IMR-90 (cell line): ENCODE measurements at regions not wholly inside any gene's neighbourhood (a gene's known extent, or its start where the extent isn't known, plus 50 kb on each side); places are given as distances from the start of the nearest gene placed in this dataset.

Experiments
- ATAC-seq: fragments of 200-7000 bp; cut with Tn5 transposase; 2 replicates; pipeline ENCODE4 v1.9.1; 2020; ENCODE audit warnings: low read depth, mild to moderate bottlenecking, moderate library complexity
- BruUV-seq: library from RNA; stranded (reverse); fragments of 400-500 nt; replicated peaks from 2 replicates; lab custom pipeline; 2021; lab: Mats Ljungman, UMichigan
- CTCF ChIA-PET: fragments of 300-600 bp; formaldehyde crosslinking; extraction: SDS; loops from one replicate; lab custom pipeline; 2021; ENCODE audit warnings: antibody characterized with exemption; lab: Yijun Ruan, JAX
- POLR2A ChIA-PET: fragments of 300-600 bp; sonication (Branson Sonifier 250); formaldehyde crosslinking; loops from one replicate; lab custom pipeline; 2022; ENCODE audit warnings: antibody characterized with exemption; ENCODE audit not compliant: unreplicated experiment; lab: Charles Lee
- DNase-seq: peaks from one replicate; pipeline ENCODE4 v3.0.0; 2013
- H2AFZ ChIP-seq: replicated peaks from 2 replicates; pipeline ENCODE3; 2013; ENCODE audit warnings: low read length, mild to moderate bottlenecking; ENCODE audit not compliant: poor library complexity
- H2AK5ac ChIP-seq: 2 replicates; pipeline ENCODE4 v1.6.1; 2013; ENCODE audit warnings: low read depth, low read length, inconsistent platforms
- H2AK9ac ChIP-seq: replicated peaks from 2 replicates; pipeline ENCODE3; 2013; ENCODE audit warnings: mild to moderate bottlenecking, low read depth, low read length, moderate library complexity; ENCODE audit not compliant: poor library complexity
- H2BK120ac ChIP-seq: 2 replicates; pipeline ENCODE4 v1.6.1; 2013; ENCODE audit warnings: low read depth, low read length, inconsistent platforms
- H2BK15ac ChIP-seq: 3 replicates; pipeline ENCODE4 v1.6.1; 2013; ENCODE audit warnings: low read depth, low read length, inconsistent platforms
- H2BK20ac ChIP-seq: 2 replicates; pipeline ENCODE4 v1.6.1; 2013; ENCODE audit warnings: low read depth, mild to moderate bottlenecking, inconsistent platforms, low read length, moderate library complexity
- H2BK5ac ChIP-seq: 2 replicates; pipeline ENCODE4 v1.6.1; 2013; ENCODE audit warnings: mild to moderate bottlenecking, low read depth, low read length, inconsistent platforms; ENCODE audit not compliant: poor library complexity, severe bottlenecking
- H3K14ac ChIP-seq: replicated peaks from 2 replicates; pipeline ENCODE4 v1.6.1; 2013; ENCODE audit warnings: low read depth, low read length, inconsistent platforms
- H3K18ac ChIP-seq: 2 replicates; pipeline ENCODE4 v1.6.1; 2013; ENCODE audit warnings: low read depth, low read length, control low read depth
- H3K23ac ChIP-seq: 2 replicates; pipeline ENCODE4 v1.6.1; 2013; ENCODE audit warnings: low read depth, low read length, inconsistent platforms
- H3K27ac ChIP-seq: 2 replicates; pipeline ENCODE4 v1.5.1; 2013; ENCODE audit warnings: mild to moderate bottlenecking, control low read depth, low read length; ENCODE audit not compliant: insufficient read depth
- H3K27me3 ChIP-seq: 2 replicates; pipeline ENCODE4 v1.6.1; 2013; ENCODE audit warnings: low read length; ENCODE audit not compliant: control insufficient read depth, insufficient read depth
- H3K36me3 ChIP-seq: 2 replicates; pipeline ENCODE4 v1.6.1; 2013; ENCODE audit warnings: low read length, mixed read lengths; ENCODE audit not compliant: control insufficient read depth, insufficient read depth
- H3K4ac ChIP-seq: 2 replicates; pipeline ENCODE4 v1.6.1; 2013; ENCODE audit warnings: low read depth, low read length, inconsistent platforms
- H3K4me1 ChIP-seq: 2 replicates; pipeline ENCODE4 v1.6.1; 2013; ENCODE audit warnings: low read length, mixed read lengths; ENCODE audit not compliant: control insufficient read depth, insufficient read depth
- H3K4me2 ChIP-seq: 2 replicates; pipeline ENCODE4 v1.6.1; 2013; ENCODE audit warnings: low read depth, mild to moderate bottlenecking, control low read depth, low read length, moderate library complexity
- H3K4me3 ChIP-seq: 2 replicates; pipeline ENCODE4 v1.5.1; 2013; ENCODE audit warnings: low read depth, mild to moderate bottlenecking, control low read depth, low read length, moderate library complexity; ENCODE audit not compliant: insufficient read depth
- H3K56ac ChIP-seq: 2 replicates; pipeline ENCODE4 v1.6.1; 2013; ENCODE audit warnings: low read length, inconsistent platforms; ENCODE audit not compliant: insufficient read depth; ENCODE audit errors: extremely low read depth
- H3K79me1 ChIP-seq, 2 experiments: 2 replicates each; pipeline ENCODE4 v1.6.1; 2013; ENCODE audit warnings: low read length in 2 of 2, inconsistent platforms in 1 of 2, low read depth in 1 of 2
- H3K9ac ChIP-seq: 2 replicates; pipeline ENCODE4 v1.6.1; 2013; ENCODE audit warnings: low read depth, low read length, control low read depth
- H3K9me1 ChIP-seq: 2 replicates; pipeline ENCODE4 v1.6.1; 2013; ENCODE audit warnings: low read length, inconsistent platforms; ENCODE audit not compliant: insufficient read depth
- H3K9me3 ChIP-seq: 2 replicates; pipeline ENCODE4 v1.6.1; 2013; ENCODE audit warnings: low read length; ENCODE audit not compliant: control insufficient read depth, insufficient read depth
- H4K20me1 ChIP-seq: 2 replicates; pipeline ENCODE4 v1.6.1; 2013; ENCODE audit warnings: low read length, inconsistent platforms; ENCODE audit not compliant: insufficient read depth
- H4K5ac ChIP-seq: 2 replicates; pipeline ENCODE4 v1.6.1; 2013; ENCODE audit warnings: mild to moderate bottlenecking, low read depth, low read length, control low read depth
- H4K8ac ChIP-seq, 2 experiments: 2 replicates each; pipeline ENCODE4 v1.6.1; 2013; ENCODE audit warnings: low read depth in 2 of 2, low read length in 2 of 2, control low read depth in 1 of 2, inconsistent platforms in 1 of 2
- H4K91ac ChIP-seq: 2 replicates; pipeline ENCODE4 v1.6.1; 2013; ENCODE audit warnings: low read depth, low read length, inconsistent platforms; ENCODE audit not compliant: insufficient read depth
- BHLHE40 ChIP-seq: fragments of 150-350 bp; IDR thresholded peaks from 2 replicates; pipeline ENCODE4 v1.6.1; 2016; ENCODE audit warnings: mild to moderate bottlenecking, low read depth, low read length
- CEBPB ChIP-seq: IDR thresholded peaks from 2 replicates; pipeline ENCODE4 v1.6.1; 2012; ENCODE audit warnings: low read depth, low read length, improper control_type of control experiment
- CHD1 ChIP-seq: IDR thresholded peaks from 2 replicates; pipeline ENCODE4 v1.6.1; 2012; ENCODE audit warnings: low read depth, low read length, improper control_type of control experiment
- FOS ChIP-seq: fragments of 150-350 bp; IDR thresholded peaks from 2 replicates; pipeline ENCODE4 v1.6.1; 2016; ENCODE audit warnings: low read depth, low read length
- MAFK ChIP-seq: IDR thresholded peaks from 2 replicates; pipeline ENCODE4 v1.6.1; 2012; ENCODE audit warnings: low read depth, low read length, improper control_type of control experiment
- MAZ ChIP-seq: IDR thresholded peaks from 2 replicates; pipeline ENCODE4 v1.6.1; 2012; ENCODE audit warnings: low read depth, mild to moderate bottlenecking, low read length, improper control_type of control experiment, moderate library complexity, borderline replicate concordance
- MXI1 ChIP-seq: IDR thresholded peaks from 2 replicates; pipeline ENCODE4 v1.6.1; 2012; ENCODE audit warnings: low read depth, mild to moderate bottlenecking, low read length, moderate library complexity, borderline replicate concordance
- NFE2L2 ChIP-seq: fragments of 150-350 bp; IDR thresholded peaks from 2 replicates; pipeline ENCODE4 v1.6.1; 2016; ENCODE audit warnings: low read depth, mild to moderate bottlenecking, low read length
- POLR2A ChIP-seq: IDR thresholded peaks from 2 replicates; pipeline ENCODE4 v1.6.1; 2012; ENCODE audit warnings: mild to moderate bottlenecking, low read depth, low read length
- RAD21 ChIP-seq: IDR thresholded peaks from 2 replicates; pipeline ENCODE4 v1.6.1; 2012; ENCODE audit warnings: low read length, improper control_type of control experiment
- RCOR1 ChIP-seq: IDR thresholded peaks from 2 replicates; pipeline ENCODE4 v1.6.1; 2012; ENCODE audit warnings: mild to moderate bottlenecking, low read length, improper control_type of control experiment; ENCODE audit not compliant: insufficient replicate concordance
- RFX5 ChIP-seq: IDR thresholded peaks from 2 replicates; pipeline ENCODE4 v1.8.0; 2012; ENCODE audit warnings: low read depth, mild to moderate bottlenecking, low read length, moderate library complexity
- SMC3 ChIP-seq: fragments of 150-350 bp; IDR thresholded peaks from 2 replicates; pipeline ENCODE4 v1.6.1; 2016; ENCODE audit warnings: low read depth, mild to moderate bottlenecking, antibody characterized with exemption, low read length, moderate library complexity
- WGBS, 2 experiments: methylation state at CpG; one replicate each; pipeline versions ENCODE4 v1.1.5 to v1.1.7; 2013; ENCODE audit warnings: missing lambda C conversion rate in 2 of 2; ENCODE audit not compliant: insufficient read length in 1 of 2; ENCODE audit errors: extremely low coverage in 2 of 2; 5-methylcytosine and 5-hydroxymethylcytosine counted together
- dilution Hi-C: fragments of 300-500 bp; cut with HindIII; formaldehyde crosslinking; loops from one replicate; pipeline ENCODE4 v1.14.3; 2018; ENCODE audit warnings: low sequenced_read_pairs; ENCODE audit not compliant: unreplicated experiment
- in situ Hi-C: fragments of 300-500 bp; cut with MboI; formaldehyde crosslinking; loops from 3 replicates; pipeline ENCODE4 v1.14.3; 2019; ENCODE audit warnings: low sequenced_read_pairs, inconsistent platforms, mixed read lengths
- intact Hi-C: fragments of 100-400 bp; cut with micrococcal nuclease; formaldehyde crosslinking; loops from 2 replicates; pipeline ENCODE4 v1.10.0; 2022
- TF ChIP-seq, protein P1 (sequence below): fragments of 150-350 bp; IDR thresholded peaks from 2 replicates; pipeline ENCODE4 v1.6.1; 2017; ENCODE audit warnings: mild to moderate bottlenecking, antibody characterized with exemption, low read length, low read depth
- TF ChIP-seq, protein P2 (sequence below): conservative IDR thresholded peaks from 2 replicates; pipeline ENCODE4 v1.5.1; 2012; ENCODE audit warnings: mild to moderate bottlenecking, low read depth, low read length, improper control_type of control experiment
- TF ChIP-seq, protein P3 (sequence below): fragments of 150-350 bp; IDR thresholded peaks from 2 replicates; pipeline ENCODE4 v1.6.1; 2016; ENCODE audit warnings: low read depth, mild to moderate bottlenecking, low read length, moderate library complexity, borderline replicate concordance

DNA sequence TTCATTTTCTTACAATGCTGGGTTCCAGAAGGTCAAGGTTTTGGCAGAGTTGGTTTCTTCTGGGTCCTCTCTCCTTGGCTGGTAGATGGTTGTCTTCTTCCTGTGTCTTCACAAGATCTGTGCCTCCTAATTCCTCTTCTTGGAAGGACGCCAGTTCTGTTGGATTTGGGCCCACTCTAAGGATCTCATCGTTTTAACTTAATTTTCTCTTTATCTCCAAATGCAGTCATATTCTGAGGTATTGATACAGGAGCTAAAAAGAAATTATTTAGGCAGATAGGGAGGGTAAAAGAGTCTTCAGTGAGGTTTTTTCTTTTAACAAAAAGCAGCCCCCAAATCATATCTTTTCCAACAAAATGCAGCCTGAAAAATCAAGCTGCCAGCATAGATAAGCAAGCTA, 998.4 kb downstream of the SOCS6 start:
- Histone ChIP-seq H3K56ac (no peak overlapping the region), H3K36me3 (no peaks in the 10 kb centered on the region), H3K4me2 (no peak overlapping the region), H2BK120ac (no peak overlapping the region), H3K27me3 (no peaks in the 10 kb centered on the region), H4K5ac (no peak overlapping the region), H2AFZ (no peak overlapping the region), H2AK9ac (no peak overlapping the region), H3K4ac (no peak overlapping the region), H4K20me1 (no peaks in the 10 kb centered on the region), H3K23ac (no peak overlapping the region), H3K4me3 (no peak overlapping the region), H2BK5ac (no peak overlapping the region), H3K27ac (no peak overlapping the region), H3K9me3 (peaks cover 8% of the 10 kb centered on the region), H3K9me1 (no peaks in the 10 kb centered on the region), H3K79me1 (no peaks in the 10 kb centered on the region), H2BK15ac (no peak overlapping the region), H4K8ac (no peak overlapping the region), H2BK20ac (no peak overlapping the region), H2AK5ac (no peak overlapping the region), H3K4me1 (no peaks in the 10 kb centered on the region), H3K14ac (no peak overlapping the region), H4K91ac (no peak overlapping the region), H3K18ac (no peak overlapping the region), H3K9ac (no peak overlapping the region)
- dilution Hi-C loops = no loop called here
- in situ Hi-C loops = no loop called here
- TF ChIP-seq, protein P1, sequence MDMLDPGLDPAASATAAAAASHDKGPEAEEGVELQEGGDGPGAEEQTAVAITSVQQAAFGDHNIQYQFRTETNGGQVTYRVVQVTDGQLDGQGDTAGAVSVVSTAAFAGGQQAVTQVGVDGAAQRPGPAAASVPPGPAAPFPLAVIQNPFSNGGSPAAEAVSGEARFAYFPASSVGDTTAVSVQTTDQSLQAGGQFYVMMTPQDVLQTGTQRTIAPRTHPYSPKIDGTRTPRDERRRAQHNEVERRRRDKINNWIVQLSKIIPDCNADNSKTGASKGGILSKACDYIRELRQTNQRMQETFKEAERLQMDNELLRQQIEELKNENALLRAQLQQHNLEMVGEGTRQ = no peak
- no peak for TF ChIP-seq CHD1
- TF ChIP-seq, protein P2, sequence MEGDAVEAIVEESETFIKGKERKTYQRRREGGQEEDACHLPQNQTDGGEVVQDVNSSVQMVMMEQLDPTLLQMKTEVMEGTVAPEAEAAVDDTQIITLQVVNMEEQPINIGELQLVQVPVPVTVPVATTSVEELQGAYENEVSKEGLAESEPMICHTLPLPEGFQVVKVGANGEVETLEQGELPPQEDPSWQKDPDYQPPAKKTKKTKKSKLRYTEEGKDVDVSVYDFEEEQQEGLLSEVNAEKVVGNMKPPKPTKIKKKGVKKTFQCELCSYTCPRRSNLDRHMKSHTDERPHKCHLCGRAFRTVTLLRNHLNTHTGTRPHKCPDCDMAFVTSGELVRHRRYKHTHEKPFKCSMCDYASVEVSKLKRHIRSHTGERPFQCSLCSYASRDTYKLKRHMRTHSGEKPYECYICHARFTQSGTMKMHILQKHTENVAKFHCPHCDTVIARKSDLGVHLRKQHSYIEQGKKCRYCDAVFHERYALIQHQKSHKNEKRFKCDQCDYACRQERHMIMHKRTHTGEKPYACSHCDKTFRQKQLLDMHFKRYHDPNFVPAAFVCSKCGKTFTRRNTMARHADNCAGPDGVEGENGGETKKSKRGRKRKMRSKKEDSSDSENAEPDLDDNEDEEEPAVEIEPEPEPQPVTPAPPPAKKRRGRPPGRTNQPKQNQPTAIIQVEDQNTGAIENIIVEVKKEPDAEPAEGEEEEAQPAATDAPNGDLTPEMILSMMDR = no peak
- no peak for TF ChIP-seq RCOR1
- TF ChIP-seq, protein P3, sequence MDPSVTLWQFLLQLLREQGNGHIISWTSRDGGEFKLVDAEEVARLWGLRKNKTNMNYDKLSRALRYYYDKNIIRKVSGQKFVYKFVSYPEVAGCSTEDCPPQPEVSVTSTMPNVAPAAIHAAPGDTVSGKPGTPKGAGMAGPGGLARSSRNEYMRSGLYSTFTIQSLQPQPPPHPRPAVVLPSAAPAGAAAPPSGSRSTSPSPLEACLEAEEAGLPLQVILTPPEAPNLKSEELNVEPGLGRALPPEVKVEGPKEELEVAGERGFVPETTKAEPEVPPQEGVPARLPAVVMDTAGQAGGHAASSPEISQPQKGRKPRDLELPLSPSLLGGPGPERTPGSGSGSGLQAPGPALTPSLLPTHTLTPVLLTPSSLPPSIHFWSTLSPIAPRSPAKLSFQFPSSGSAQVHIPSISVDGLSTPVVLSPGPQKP = no peak
- no peak for TF ChIP-seq RFX5
- TF ChIP-seq RAD21 = no peak
- no peak for TF ChIP-seq MXI1
- TF ChIP-seq MAZ = no peak
- TF ChIP-seq FOS = no peak
- no peak for TF ChIP-seq MAFK
- no peak for TF ChIP-seq CEBPB
- TF ChIP-seq SMC3 = no peak
- TF ChIP-seq POLR2A = no peak
- TF ChIP-seq BHLHE40 = no peak
- TF ChIP-seq NFE2L2 = no peak
- BruUV-seq = no TSS peak
- ChIA-PET POLR2A (no interaction called here), CTCF (no interaction called here)
- ATAC-seq (no peak), DNase-seq (no peak)
- intact Hi-C loops = no loop called here
- WGBS, 2 experiments = no CpG with 5 or more reads among the region's 2 CpGs
